Progenitor cell of endocrine pancreas (in vitro differentiated cells): ENCODE measurements at regions not wholly inside any gene's neighbourhood (a gene's known extent, or its start where the extent isn't known, plus 50 kb on each side); places are given as distances from the start of the nearest gene placed in this dataset.

Source experiments
- DNase-seq: peaks from one replicate; pipeline ENCODE4 v3.0.0; 2021; ENCODE audit warnings: low spot score; ENCODE audit not compliant: unreplicated experiment
- H3K27ac Mint-ChIP-seq: 2 replicates; pipeline ENCODE4 v1.8.0; 2021; ENCODE audit warnings: mild to moderate bottlenecking, moderate library complexity, mixed read lengths
- H3K27me3 Mint-ChIP-seq: 2 replicates; pipeline ENCODE4 v1.8.0; 2021; ENCODE audit warnings: mixed read lengths
- H3K36me3 Mint-ChIP-seq: 2 replicates; pipeline ENCODE4 v1.8.0; 2022; ENCODE audit warnings: mixed read lengths; ENCODE audit not compliant: insufficient read depth
- H3K4me1 Mint-ChIP-seq: 2 replicates; pipeline ENCODE4 v1.8.0; 2021; ENCODE audit warnings: low read depth, mixed read lengths
- H3K4me3 Mint-ChIP-seq: 2 replicates; pipeline ENCODE4 v1.8.0; 2021; ENCODE audit warnings: low read depth, mild to moderate bottlenecking, moderate library complexity, mixed read lengths
- H3K9me3 Mint-ChIP-seq: 2 replicates; pipeline ENCODE4 v1.8.0; 2021; ENCODE audit warnings: low read depth, mixed read lengths
- TF ChIP-seq, protein P1 (sequence below): fragments of 200-600 bp; sonication (generic); IDR thresholded peaks from one replicate; pipeline ENCODE4 v1.5.0; 2021; ENCODE audit warnings: antibody characterized with exemption, mild to moderate bottlenecking; ENCODE audit not compliant: unreplicated experiment

DNA sequence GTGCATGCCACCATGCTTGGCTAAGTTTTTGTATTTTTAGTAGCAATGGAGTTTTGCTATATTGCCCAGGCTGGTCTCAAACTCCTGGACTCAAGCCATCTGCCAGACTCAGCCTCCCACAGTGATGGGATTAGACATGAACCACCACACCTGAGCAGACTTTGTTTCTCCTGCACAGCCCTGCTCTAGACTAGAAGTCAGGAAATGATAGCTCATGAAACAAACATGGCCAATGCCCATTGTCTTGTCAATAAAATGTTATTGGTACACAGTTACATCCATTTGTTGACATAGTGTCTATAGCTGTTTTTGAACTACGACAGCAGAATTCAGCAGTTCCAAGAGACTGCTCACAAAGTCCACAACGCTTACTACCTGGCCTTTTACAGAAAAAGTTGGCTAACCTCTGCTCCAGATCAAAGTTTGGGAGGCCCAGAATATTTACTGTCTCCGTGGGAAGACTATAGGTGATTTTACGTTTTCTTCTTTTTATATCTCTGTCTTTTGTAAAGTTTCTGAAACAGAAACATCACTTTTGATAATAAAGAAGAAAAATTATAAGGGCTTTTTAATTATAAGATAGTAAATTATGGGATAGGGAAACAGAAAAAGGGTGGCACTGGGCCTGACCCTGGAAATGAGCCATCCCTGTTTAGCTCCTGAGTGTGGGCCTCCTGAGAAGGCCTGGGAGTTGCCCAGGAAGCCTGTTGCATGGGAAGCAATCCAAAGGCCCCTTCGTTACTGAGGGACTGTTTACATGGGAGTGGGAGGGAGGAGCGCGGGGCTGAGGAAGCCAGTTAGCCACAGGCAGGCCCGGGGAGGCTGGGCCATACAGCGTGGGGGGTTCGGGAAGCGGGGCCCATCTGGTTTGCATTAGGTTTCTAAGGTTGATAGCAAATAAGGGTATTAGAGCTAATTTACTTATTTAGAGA lies 201.5 kb downstream of the IRF8 start:
- Mint-ChIP-seq H3K27me3 (peaks cover 11% of the 10 kb centered on the region), H3K4me3 (no peak overlapping the region), H3K27ac (no peak overlapping the region), H3K9me3 (peaks cover 3% of the 10 kb centered on the region), H3K4me1 (peaks cover 3% of the 10 kb centered on the region), H3K36me3 (no peaks in the 10 kb centered on the region)
- DNase-seq, result no peak
- TF ChIP-seq, protein P1, sequence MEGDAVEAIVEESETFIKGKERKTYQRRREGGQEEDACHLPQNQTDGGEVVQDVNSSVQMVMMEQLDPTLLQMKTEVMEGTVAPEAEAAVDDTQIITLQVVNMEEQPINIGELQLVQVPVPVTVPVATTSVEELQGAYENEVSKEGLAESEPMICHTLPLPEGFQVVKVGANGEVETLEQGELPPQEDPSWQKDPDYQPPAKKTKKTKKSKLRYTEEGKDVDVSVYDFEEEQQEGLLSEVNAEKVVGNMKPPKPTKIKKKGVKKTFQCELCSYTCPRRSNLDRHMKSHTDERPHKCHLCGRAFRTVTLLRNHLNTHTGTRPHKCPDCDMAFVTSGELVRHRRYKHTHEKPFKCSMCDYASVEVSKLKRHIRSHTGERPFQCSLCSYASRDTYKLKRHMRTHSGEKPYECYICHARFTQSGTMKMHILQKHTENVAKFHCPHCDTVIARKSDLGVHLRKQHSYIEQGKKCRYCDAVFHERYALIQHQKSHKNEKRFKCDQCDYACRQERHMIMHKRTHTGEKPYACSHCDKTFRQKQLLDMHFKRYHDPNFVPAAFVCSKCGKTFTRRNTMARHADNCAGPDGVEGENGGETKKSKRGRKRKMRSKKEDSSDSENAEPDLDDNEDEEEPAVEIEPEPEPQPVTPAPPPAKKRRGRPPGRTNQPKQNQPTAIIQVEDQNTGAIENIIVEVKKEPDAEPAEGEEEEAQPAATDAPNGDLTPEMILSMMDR, result no peak

DNA sequence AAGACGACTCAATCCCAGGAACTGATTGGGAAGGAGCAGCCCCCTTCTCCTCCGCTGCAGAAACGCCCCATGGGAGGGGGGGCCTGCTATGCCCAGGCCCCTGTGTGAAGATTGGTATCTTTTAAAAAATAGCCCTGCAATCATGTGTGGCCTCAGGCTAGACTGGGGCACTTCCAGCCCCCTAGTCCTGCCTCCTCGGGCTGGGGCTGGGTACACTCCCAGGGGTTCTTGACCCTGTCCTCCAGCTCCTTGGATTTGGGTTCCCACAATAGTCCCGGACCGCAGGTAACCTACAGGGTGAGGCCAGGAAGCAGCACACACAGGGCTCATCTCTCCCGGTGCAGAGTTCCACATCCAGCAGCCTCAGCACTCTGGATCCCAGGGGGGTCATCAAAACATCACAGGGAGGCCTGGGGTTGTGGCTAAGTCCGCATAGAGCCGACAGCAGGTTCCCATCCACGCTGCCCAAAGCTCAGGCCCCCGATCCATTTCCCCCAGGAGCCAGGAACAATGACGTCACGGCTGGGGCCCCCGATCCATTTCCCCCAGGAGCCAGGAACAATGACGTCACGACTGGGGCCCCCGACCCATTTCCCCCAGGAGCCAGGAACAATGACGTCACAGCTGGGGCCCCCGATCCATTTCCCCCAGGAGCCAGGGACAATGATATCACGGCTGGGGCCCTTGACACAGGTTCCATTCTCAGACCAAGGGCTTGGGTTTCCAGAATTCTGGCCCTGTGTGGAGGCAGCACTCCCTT lies 202.4 kb downstream of the IRF8 start:
- peaks cover 14% of the 10 kb centered on the region for H3K27me3 Mint-ChIP-seq
- no peak for DNase-seq
- no peak overlapping the region for H3K4me3 Mint-ChIP-seq
- H3K36me3 Mint-ChIP-seq, result no peaks in the 10 kb centered on the region
- peaks cover 3% of the 10 kb centered on the region for H3K4me1 Mint-ChIP-seq
- H3K27ac Mint-ChIP-seq, result no peak overlapping the region
- peaks cover 3% of the 10 kb centered on the region for H3K9me3 Mint-ChIP-seq
- TF ChIP-seq, protein P1, result no peak

DNA sequence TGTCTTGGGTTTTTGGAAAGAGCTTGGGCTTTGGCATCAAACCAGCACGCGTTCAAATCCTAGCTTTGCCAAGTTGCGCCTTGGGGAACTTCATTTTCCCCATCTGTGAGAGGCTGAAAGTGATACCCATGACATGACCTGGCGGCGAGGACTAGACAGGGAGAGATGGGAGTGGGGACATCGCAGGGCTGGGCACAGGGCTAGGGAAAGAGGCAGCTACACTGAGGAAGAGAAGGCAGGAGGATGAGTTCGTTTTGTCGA lies 202.9 kb downstream of the IRF8 start:
- no peak for DNase-seq
- no peak overlapping the region for H3K4me3 Mint-ChIP-seq
- peaks cover 3% of the 10 kb centered on the region for H3K9me3 Mint-ChIP-seq
- no peak overlapping the region for H3K27ac Mint-ChIP-seq
- H3K27me3 Mint-ChIP-seq, result peaks cover 16% of the 10 kb centered on the region
- TF ChIP-seq, protein P1, result no peak
- no peaks in the 10 kb centered on the region for H3K36me3 Mint-ChIP-seq
- peaks cover 3% of the 10 kb centered on the region for H3K4me1 Mint-ChIP-seq

DNA sequence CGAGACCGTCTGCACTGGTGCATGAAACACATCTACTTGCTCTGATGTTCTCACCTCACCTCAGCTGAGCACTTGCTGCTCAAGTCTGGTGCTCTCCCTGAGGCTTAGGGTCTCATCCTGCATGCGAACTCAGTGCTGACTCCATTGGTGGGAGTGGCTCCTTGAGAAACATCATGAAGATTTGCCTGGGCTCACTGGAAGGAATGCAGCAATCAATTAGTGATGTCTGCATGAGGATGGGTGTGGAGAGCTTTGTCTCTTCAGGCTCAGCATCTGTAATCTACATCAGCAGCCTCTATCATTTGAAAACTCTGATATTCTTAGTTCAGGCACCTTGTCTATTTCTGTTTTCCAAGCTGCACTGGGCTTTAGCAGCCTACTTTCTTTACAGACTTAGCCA lies 204.4 kb downstream of the IRF8 start:
- H3K4me1 Mint-ChIP-seq, result peaks cover 3% of the 10 kb centered on the region
- no peak for DNase-seq
- no peaks in the 10 kb centered on the region for H3K36me3 Mint-ChIP-seq
- no peak overlapping the region for H3K27ac Mint-ChIP-seq
- TF ChIP-seq, protein P1, result no peak
- H3K4me3 Mint-ChIP-seq, result no peak overlapping the region
- H3K27me3 Mint-ChIP-seq, result peaks cover 16% of the 10 kb centered on the region
- H3K9me3 Mint-ChIP-seq, result no peaks in the 10 kb centered on the region

DNA sequence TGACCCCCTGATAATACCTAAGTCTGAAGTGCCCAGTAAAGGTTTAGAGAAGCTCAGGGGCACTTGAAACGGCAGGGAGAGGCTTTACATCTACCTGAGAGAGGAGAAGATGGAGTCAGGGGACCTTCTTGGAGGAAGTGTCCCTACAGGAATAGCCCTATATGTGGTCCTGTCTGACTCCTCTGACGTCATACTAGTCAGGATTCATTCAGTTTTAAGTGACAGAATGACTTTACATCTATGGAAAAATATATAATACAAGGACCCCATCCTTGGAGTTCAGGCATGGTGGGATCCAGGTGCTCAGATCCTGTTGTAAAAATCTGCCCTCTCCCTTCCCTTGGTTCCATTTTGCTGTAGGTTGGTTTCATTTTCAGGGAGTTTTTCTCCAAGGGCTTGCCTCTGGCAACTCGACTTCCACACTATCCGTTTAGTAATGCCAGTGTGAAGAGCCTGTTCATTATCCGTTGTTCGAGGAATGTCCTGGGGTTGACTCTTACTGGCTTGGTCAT lies 205.6 kb downstream of the IRF8 start:
- Mint-ChIP-seq H3K27me3 (peaks cover 16% of the 10 kb centered on the region), H3K36me3 (no peaks in the 10 kb centered on the region), H3K4me1 (peaks cover 3% of the 10 kb centered on the region), H3K9me3 (no peaks in the 10 kb centered on the region), H3K27ac (no peak overlapping the region), H3K4me3 (no peak overlapping the region)
- TF ChIP-seq, protein P1, result no peak
- no peak for DNase-seq
